Muscle of leg (tissue), 3 donors: ENCODE measurements at regions not wholly inside any gene's neighbourhood (a gene's known extent, or its start where the extent isn't known, plus 50 kb on each side); places are given as distances from the start of the nearest gene placed in this dataset.

Experiments used
- DNase-seq: peaks from one replicate; pipeline ENCODE4 v3.0.0; 2013
- H3K27ac ChIP-seq: one replicate; pipeline ENCODE4 v1.5.1; 2013; ENCODE audit warnings: mild to moderate bottlenecking, low read length, control low read depth
- H3K27me3 ChIP-seq: one replicate; pipeline ENCODE4 v1.6.1; 2013; ENCODE audit warnings: low read length; ENCODE audit not compliant: control insufficient read depth, insufficient read depth
- H3K36me3 ChIP-seq: one replicate; pipeline ENCODE4 v1.6.1; 2013; ENCODE audit warnings: low read length; ENCODE audit not compliant: control insufficient read depth, insufficient read depth
- H3K4me1 ChIP-seq: one replicate; pipeline ENCODE4 v1.6.1; 2013; ENCODE audit warnings: low read length; ENCODE audit not compliant: control insufficient read depth, insufficient read depth
- H3K4me3 ChIP-seq: one replicate; pipeline ENCODE4 v1.5.1; 2013; ENCODE audit warnings: low read length, control low read depth
- H3K9me3 ChIP-seq: replicated peaks from 2 replicates; pipeline ENCODE4 v1.6.1; 2013; ENCODE audit warnings: low read depth, low read length; ENCODE audit not compliant: control insufficient read depth
- WGBS: methylation state at CpG from one replicate; pipeline ENCODE4 v1.1.5; 2013; ENCODE audit warnings: missing lambda C conversion rate; ENCODE audit not compliant: insufficient coverage; 5-methylcytosine and 5-hydroxymethylcytosine counted together

DNA sequence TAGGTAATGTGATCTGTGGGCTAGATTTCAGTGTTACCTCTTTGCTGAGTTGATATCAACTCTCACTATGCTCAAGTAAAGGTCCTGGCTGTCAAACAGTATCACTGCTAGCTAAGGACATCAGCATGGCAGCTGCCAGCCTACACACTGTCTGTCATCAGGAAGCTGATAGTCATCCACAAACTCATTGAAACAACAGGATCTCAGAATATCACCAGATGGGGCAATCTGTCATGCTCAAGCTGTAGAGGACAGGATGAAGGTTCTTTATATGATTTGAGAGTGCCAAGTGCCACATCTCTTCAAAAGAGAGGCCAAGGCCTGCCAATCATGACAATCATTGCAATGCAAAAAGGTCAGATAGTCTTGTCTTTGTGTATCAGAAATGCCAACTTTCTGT is 811.5 kb upstream of the SEL1L start:
- Histone ChIP-seq H3K9me3 (peaks cover 7% of the 10 kb centered on the region), H3K27ac (no peak overlapping the region), H3K4me1 (no peaks in the 10 kb centered on the region), H3K27me3 (no peaks in the 10 kb centered on the region), H3K36me3 (no peaks in the 10 kb centered on the region), H3K4me3 (no peak overlapping the region)
- no peak for DNase-seq

DNA sequence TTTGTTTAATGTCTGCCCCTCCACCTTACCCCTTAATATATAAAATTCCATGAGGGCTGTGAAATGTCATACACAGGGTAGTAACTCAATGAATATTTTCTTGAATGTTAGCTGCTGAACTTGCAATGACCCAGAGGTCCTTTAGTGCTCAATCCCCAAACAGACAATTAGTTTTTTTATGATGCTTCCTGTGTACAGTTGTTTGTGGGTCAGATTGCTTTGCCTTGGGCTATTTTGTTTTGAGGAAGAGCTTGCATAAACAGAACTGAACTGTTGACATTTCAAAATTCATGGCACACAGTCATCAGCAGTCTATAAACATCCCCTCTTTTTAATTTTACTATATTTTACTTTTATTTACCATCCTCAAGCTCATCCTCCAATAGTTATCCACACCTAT is 820.5 kb upstream of the SEL1L start:
- peaks cover 4% of the 10 kb centered on the region for H3K9me3 ChIP-seq
- no peak overlapping the region for H3K4me3 ChIP-seq
- H3K27me3 ChIP-seq = no peaks in the 10 kb centered on the region
- no peaks in the 10 kb centered on the region for H3K4me1 ChIP-seq
- no peaks in the 10 kb centered on the region for H3K36me3 ChIP-seq
- H3K27ac ChIP-seq = no peak overlapping the region
- DNase-seq = no peak

DNA sequence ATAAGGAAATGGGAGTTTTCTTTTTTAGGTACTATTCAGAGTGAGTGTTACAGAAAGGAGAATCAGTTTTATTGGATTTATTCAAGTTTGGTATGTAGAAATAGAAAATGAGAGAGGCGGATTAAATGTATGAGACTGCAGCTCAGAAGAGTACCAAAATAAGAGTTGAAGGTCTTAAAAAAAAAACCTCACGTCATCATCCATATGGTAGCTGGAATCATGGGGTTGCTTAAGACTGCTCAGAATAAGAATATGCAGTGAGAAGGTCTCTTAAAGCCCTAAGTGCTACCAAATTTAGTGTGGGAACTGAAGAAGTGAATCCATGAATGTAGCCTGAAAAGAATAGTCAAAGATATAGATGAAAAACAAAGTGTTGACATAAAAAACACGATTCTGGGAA is 825.5 kb upstream of the SEL1L start:
- peaks cover 4% of the 10 kb centered on the region for H3K9me3 ChIP-seq
- DNase-seq = no peak
- WGBS = no CpG with 5 or more reads among the region's 3 CpGs
- no peak overlapping the region for H3K4me3 ChIP-seq
- no peaks in the 10 kb centered on the region for H3K27me3 ChIP-seq
- H3K27ac ChIP-seq = no peak overlapping the region
- no peaks in the 10 kb centered on the region for H3K4me1 ChIP-seq
- no peaks in the 10 kb centered on the region for H3K36me3 ChIP-seq

DNA sequence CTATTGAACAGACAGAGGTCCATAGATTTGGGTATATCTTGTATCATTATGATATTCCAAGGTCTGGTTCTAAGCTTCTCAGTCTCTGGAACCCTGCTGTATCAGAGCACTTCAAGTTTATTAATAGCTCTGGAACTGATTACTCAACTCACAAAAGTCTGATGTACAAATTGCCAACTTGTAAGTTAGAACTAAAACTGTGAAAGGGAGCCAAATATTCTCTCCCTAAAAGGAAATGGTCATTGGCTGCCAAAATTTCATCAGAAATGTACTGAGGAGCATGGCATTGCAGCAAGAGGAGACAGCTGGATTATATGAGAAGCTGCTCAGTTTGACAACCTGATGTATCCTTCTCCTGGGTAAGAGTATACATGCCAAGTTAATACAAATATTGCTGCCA is 828.8 kb upstream of the SEL1L start:
- no peaks in the 10 kb centered on the region for H3K4me1 ChIP-seq

DNA sequence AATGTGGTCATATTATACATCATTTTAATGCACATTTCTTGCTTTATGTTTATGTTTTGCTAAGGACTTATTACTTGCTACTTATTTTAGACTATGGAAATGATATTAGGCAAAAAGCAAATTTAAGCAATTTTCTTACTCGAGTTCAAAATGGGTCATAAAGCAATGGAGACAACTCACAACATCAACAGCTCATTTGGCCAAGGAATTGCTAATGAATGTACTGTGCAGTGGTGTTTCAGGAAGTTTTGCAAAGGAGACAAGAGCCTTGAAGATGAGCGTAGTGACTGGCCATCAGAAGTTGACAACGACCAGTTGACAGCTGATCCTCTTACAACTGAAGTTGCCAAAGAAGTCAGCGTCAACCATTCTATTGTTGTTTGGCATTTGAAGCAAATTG is 831.8 kb upstream of the SEL1L start:
- Histone ChIP-seq H3K36me3 (no peaks in the 10 kb centered on the region), H3K4me1 (no peaks in the 10 kb centered on the region), H3K27ac (no peak overlapping the region), H3K27me3 (no peaks in the 10 kb centered on the region), H3K4me3 (no peak overlapping the region), H3K9me3 (peaks cover 19% of the 10 kb centered on the region)
- WGBS = 89% methylated on average over 3 of the region's 4 CpGs
- DNase-seq = no peak

More for the DNA sequence above, 828.8 kb upstream of the SEL1L start:
- no peak for DNase-seq
- no peaks in the 10 kb centered on the region for H3K36me3 ChIP-seq
- no peak overlapping the region for H3K27ac ChIP-seq
- H3K9me3 ChIP-seq = peaks cover 3% of the 10 kb centered on the region
- H3K27me3 ChIP-seq = no peaks in the 10 kb centered on the region
- no peak overlapping the region for H3K4me3 ChIP-seq

DNA sequence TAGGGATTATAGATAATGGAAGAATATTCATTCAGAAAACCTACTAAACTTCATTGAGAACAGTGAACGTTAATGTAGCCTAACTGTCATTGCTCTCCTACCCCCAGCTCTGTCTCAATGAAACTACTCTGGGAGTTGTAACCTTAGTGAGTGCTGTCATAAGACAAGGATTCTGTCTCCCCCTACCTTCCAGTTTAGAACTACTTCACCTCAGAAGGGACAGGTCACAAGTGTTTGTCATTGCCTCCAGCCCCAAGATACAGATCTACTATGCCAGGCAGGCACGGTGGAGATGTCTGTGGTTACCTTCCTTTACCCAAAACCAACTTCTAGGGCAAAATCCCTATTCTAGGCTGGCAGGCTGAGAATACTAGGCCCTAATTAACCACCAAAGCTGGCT is 833.1 kb upstream of the SEL1L start:
- WGBS = 50% methylated on average over 1 of the region's 2 CpGs
- Histone ChIP-seq H3K4me3 (no peak overlapping the region), H3K27me3 (no peaks in the 10 kb centered on the region), H3K36me3 (no peaks in the 10 kb centered on the region), H3K9me3 (peaks cover 25% of the 10 kb centered on the region), H3K4me1 (no peaks in the 10 kb centered on the region), H3K27ac (no peak overlapping the region)
- DNase-seq = no peak

DNA sequence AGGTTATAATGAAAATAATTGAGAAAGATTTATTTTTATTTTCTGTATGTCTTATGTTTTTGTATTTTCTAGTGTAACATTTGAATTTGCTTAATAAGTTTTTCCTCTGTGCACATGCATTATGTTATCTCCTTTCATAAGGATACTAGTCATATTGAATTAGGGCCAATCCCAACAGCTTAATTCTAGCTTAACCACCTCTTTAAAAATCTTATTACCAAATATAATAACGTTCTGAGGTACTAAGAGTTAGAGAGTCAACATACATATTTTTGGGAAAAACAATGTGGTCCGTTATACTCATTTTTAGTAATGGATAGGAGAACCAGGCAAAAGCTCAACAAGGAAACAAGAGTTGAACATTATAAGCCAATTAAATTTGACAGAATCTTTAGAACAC is 845.6 kb upstream of the SEL1L start:
- Histone ChIP-seq H3K4me3 (no peak overlapping the region), H3K9me3 (peaks cover 4% of the 10 kb centered on the region), H3K27ac (no peak overlapping the region), H3K4me1 (no peaks in the 10 kb centered on the region), H3K27me3 (no peaks in the 10 kb centered on the region), H3K36me3 (no peaks in the 10 kb centered on the region)
- no peak for DNase-seq
- WGBS = no CpG with 5 or more reads among the region's 2 CpGs

DNA sequence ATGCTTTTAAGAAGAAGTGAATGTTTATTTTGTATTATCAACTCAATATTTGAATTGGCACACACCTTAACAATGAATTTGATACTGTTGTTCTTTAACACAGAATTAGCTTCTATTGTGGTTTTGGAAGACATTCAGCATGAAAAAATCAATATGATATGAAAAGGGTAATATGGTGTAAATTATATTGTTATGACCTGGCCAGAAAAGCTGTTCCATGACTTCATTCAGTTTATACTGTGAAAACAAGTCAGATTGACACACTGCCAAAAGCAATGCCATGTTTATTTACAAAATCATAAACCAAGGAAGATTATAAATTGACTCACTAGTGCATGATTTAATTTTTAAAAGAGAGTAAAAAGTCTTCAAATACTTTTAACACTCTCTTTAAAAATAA is 851.4 kb upstream of the SEL1L start:
- Histone ChIP-seq H3K9me3 (no peaks in the 10 kb centered on the region), H3K4me1 (no peaks in the 10 kb centered on the region)
- DNase-seq = no peak

DNA sequence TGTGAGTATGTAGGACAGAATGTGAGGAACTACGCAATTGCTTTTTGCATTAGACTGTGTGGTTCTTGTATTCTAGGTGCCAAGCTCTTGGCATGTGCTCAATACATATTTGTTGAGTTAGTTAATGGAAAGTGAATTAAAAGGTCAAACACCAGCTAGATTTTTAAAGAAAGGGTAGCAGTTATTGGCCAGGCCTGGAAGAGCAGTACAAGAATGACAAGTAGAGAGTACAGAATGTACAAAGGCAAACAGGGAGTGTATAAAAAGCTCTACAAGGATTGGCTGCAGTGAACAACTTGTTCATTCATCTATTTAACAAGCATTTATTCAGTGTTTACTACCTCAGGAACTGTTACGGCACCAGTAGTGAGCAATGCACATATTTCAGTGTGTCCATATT is 854.0 kb upstream of the SEL1L start:
- WGBS = 100% methylated on average over 1 of the region's 2 CpGs
- Histone ChIP-seq H3K4me3 (no peak overlapping the region), H3K27me3 (no peaks in the 10 kb centered on the region), H3K36me3 (no peaks in the 10 kb centered on the region), H3K4me1 (no peaks in the 10 kb centered on the region), H3K27ac (no peak overlapping the region), H3K9me3 (no peaks in the 10 kb centered on the region)
- DNase-seq = no peak

More for the DNA sequence above, 851.4 kb upstream of the SEL1L start:
- Histone ChIP-seq H3K27ac (no peak overlapping the region), H3K27me3 (no peaks in the 10 kb centered on the region), H3K36me3 (no peaks in the 10 kb centered on the region), H3K4me3 (no peak overlapping the region)

DNA sequence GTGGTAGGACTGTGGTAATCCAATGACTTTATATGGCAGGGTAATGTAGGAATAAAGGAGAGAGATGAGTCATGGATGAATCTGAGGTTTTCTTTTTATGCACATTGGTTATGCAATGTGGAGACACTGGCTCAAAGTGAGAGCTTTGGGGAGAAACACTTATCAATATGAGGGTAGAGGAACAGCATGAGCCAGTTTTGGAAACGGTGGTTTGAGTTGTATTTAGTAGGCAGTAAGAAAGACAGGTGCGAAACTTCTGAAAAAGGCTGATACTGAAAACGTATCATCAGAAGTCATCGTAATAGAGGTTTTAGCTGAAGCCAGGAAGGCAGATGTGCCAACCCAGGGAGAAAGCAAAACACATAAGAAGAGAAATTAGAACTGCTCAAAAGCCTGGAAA is 854.8 kb upstream of the SEL1L start:
- WGBS = 66% methylated on average over 4 of the region's 4 CpGs
- H3K4me3 ChIP-seq = no peak overlapping the region
- no peaks in the 10 kb centered on the region for H3K27me3 ChIP-seq
- DNase-seq = no peak
- no peaks in the 10 kb centered on the region for H3K4me1 ChIP-seq
- H3K36me3 ChIP-seq = no peaks in the 10 kb centered on the region
- H3K9me3 ChIP-seq = no peaks in the 10 kb centered on the region
- H3K27ac ChIP-seq = no peak overlapping the region

DNA sequence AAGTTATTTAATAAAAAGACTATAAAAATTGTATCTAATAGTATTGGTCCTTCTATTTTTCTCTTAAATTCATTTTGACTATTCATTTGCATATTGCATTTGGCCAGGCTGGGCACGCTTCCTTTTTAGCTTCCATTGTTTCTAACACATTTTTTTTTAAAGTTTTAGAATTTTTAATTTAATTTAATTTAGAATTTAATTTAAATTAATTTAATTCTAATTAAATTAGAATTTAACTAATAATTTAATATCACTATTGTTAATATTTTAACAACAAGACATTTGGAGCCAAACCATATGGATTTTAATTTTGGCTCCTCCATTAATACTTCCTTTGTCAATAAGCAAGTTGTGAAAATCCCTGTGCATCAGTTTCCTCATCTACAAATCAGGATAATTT is 856.9 kb upstream of the SEL1L start:
- H3K9me3 ChIP-seq = no peaks in the 10 kb centered on the region
- no peaks in the 10 kb centered on the region for H3K27me3 ChIP-seq
- no peak overlapping the region for H3K4me3 ChIP-seq
- H3K4me1 ChIP-seq = no peaks in the 10 kb centered on the region
- H3K27ac ChIP-seq = no peak overlapping the region
- no peak for DNase-seq
- WGBS = no CpG with 5 or more reads among the region's 1 CpG
- H3K36me3 ChIP-seq = no peaks in the 10 kb centered on the region
